ENCODE measurements at regions not wholly inside any gene's neighbourhood (a gene's known extent, or its start where the extent isn't known, plus 50 kb on each side); places are given as distances from the start of the nearest gene placed in this dataset.

GRCh38 chr10:81021428-81022129 lies 483.9 kb downstream of the SH2D4B start:
- H3K4me3 ChIP-seq (ENCODE audit: low read length), result no peak overlapping the region
- H4K20me1 ChIP-seq (ENCODE audit: control insufficient read depth, insufficient read depth, low read depth, low read length), result no peaks in the 10 kb centered on the region
- no peaks in the 10 kb centered on the region for H3K9me2 ChIP-seq (replicated peaks; ENCODE audit: control insufficient read depth, low read length)
- no peaks in the 10 kb centered on the region for H3K27me3 ChIP-seq (ENCODE audit: control insufficient read depth, low read length)
- H3K27ac ChIP-seq (ENCODE audit: low read depth, low read length), result no peak overlapping the region
- H3K4me2 ChIP-seq (ENCODE audit: low read length), result no peak overlapping the region
- TF ChIP-seq EZH2phosphoT487 (IDR thresholded peaks at IDR 0.05; ENCODE audit: borderline replicate concordance, low read length), result no peak
- no peak for TF ChIP-seq CTCF (IDR thresholded peaks at IDR 0.05; ENCODE audit: low read depth, low read length, poor library complexity, severe bottlenecking)
- no peaks in the 10 kb centered on the region for H3K79me2 ChIP-seq (ENCODE audit: control insufficient read depth, low read length)
- H3F3A ChIP-seq (ENCODE audit: control insufficient read depth, insufficient read depth), result no peaks in the 10 kb centered on the region
- H3K4me1 ChIP-seq (ENCODE audit: control insufficient read depth, low read length), result no peaks in the 10 kb centered on the region
- H3K9me3 ChIP-seq (ENCODE audit: control insufficient read depth, insufficient read depth, low read length), result no peaks in the 10 kb centered on the region
- no peaks in the 10 kb centered on the region for H3K36me3 ChIP-seq (ENCODE audit: control insufficient read depth, low read length)

DNA sequence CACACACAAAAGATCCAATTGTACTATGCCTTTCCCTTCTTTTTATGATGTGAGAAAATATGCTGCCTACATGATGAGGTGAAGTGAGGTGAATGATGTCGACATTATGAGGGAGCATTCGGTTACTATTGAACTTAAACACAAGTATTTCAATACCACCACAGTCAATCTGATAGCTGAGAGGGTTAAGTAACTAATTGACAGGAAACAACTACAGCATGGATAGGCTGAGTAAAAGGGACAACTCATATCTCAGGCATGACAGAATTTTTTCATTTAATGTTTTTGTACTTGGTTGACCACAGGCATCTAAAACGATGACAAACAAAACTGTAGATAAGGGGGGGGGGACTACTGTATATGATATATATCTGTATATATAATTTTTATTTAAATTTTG lies 488.9 kb downstream of the SH2D4B start:
- no peaks in the 10 kb centered on the region for H3K36me3 ChIP-seq (ENCODE audit: control insufficient read depth, low read length)
- no peak overlapping the region for H3K27ac ChIP-seq (ENCODE audit: low read depth, low read length)
- no peak overlapping the region for H3K4me3 ChIP-seq (ENCODE audit: low read length)
- H3F3A ChIP-seq (ENCODE audit: control insufficient read depth, insufficient read depth), result no peaks in the 10 kb centered on the region
- no peaks in the 10 kb centered on the region for H4K20me1 ChIP-seq (ENCODE audit: control insufficient read depth, insufficient read depth, low read depth, low read length)
- no peak overlapping the region for H3K4me2 ChIP-seq (ENCODE audit: low read length)
- H3K79me2 ChIP-seq (ENCODE audit: control insufficient read depth, low read length), result no peaks in the 10 kb centered on the region
- no peaks in the 10 kb centered on the region for H3K27me3 ChIP-seq (ENCODE audit: control insufficient read depth, low read length)
- no peaks in the 10 kb centered on the region for H3K4me1 ChIP-seq (ENCODE audit: control insufficient read depth, low read length)
- H3K9me3 ChIP-seq (ENCODE audit: control insufficient read depth, insufficient read depth, low read length), result no peaks in the 10 kb centered on the region
- no peaks in the 10 kb centered on the region for H3K9me2 ChIP-seq (replicated peaks; ENCODE audit: control insufficient read depth, low read length)
- no peak for TF ChIP-seq CTCF (IDR thresholded peaks at IDR 0.05; ENCODE audit: low read depth, low read length, poor library complexity, severe bottlenecking)
- no peak for TF ChIP-seq EZH2phosphoT487 (IDR thresholded peaks at IDR 0.05; ENCODE audit: borderline replicate concordance, low read length)

GRCh38 chr10:81027223-81027622 lies 489.5 kb downstream of the SH2D4B start:
- Histone ChIP-seq H3K9me2 (replicated peaks; ENCODE audit: control insufficient read depth, low read length) (no peaks in the 10 kb centered on the region), H3K27me3 (ENCODE audit: control insufficient read depth, low read length) (no peaks in the 10 kb centered on the region), H4K20me1 (ENCODE audit: control insufficient read depth, insufficient read depth, low read depth, low read length) (no peaks in the 10 kb centered on the region), H3K36me3 (ENCODE audit: control insufficient read depth, low read length) (no peaks in the 10 kb centered on the region), H3K27ac (ENCODE audit: low read depth, low read length) (no peak overlapping the region), H3K79me2 (ENCODE audit: control insufficient read depth, low read length) (no peaks in the 10 kb centered on the region), H3F3A (ENCODE audit: control insufficient read depth, insufficient read depth) (no peaks in the 10 kb centered on the region), H3K9me3 (ENCODE audit: control insufficient read depth, insufficient read depth, low read length) (no peaks in the 10 kb centered on the region), H3K4me1 (ENCODE audit: control insufficient read depth, low read length) (no peaks in the 10 kb centered on the region), H3K4me2 (ENCODE audit: low read length) (no peak overlapping the region), H3K4me3 (ENCODE audit: low read length) (no peak overlapping the region)
- no peak for TF ChIP-seq CTCF (IDR thresholded peaks at IDR 0.05; ENCODE audit: low read depth, low read length, poor library complexity, severe bottlenecking)
- TF ChIP-seq EZH2phosphoT487 (IDR thresholded peaks at IDR 0.05; ENCODE audit: borderline replicate concordance, low read length), result no peak

Data from DOHH2 (cell line).